H1 (cell line): ENCODE measurements at regions not wholly inside any gene's neighbourhood (a gene's known extent, or its start where the extent isn't known, plus 50 kb on each side); places are given as distances from the start of the nearest gene placed in this dataset.

Experiments
- ASH2L ChIP-seq: fragments of 200-600, 300-600 bp; sonication (generic); IDR thresholded peaks from one replicate; pipeline ENCODE4 v1.7.1; 2017; ENCODE audit warnings: low read length
- GTF2F1 ChIP-seq: IDR thresholded peaks from 2 replicates; pipeline ENCODE4 v1.6.1; 2012; ENCODE audit warnings: low read depth, low read length, improper control_type of control experiment, borderline replicate concordance
- TCF12 ChIP-seq: IDR thresholded peaks from 2 replicates; pipeline ENCODE4 v1.6.1; 2011; ENCODE audit warnings: low read depth, mild to moderate bottlenecking, low read length
- TEAD4 ChIP-seq: IDR thresholded peaks from 2 replicates; pipeline ENCODE4 v1.6.1; 2012; ENCODE audit warnings: low read depth, low read length, inconsistent platforms, mixed read lengths
- TF ChIP-seq, protein P1 (sequence below): fragments of 300-600 bp; sonication (generic); IDR thresholded peaks from 2 replicates; pipeline ENCODE4 v1.7.1; 2012; ENCODE audit warnings: low read length, moderate library complexity, mild to moderate bottlenecking, inconsistent platforms; ENCODE audit not compliant: insufficient replicate concordance

DNA sequence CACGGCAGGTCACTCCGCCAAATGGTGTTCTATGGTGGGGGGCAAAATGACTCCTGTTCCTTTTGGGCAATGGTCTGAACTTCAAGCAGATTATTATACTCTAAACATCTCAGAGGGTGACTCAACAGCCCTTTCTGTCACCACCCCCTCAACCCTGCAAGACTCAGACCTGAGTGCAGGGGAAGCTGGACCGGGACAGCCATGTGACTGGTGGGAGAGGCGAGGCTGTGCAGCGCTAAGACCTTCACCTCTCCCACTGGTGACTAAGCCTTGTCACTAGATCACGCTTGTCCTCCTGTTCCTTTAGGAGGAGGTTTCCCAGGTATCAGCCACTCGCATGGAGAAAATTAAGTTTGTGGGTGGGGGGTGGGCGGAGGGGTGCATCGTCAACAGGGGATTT lies 67.1 kb upstream of the CCND2 start (continued):
- TF ChIP-seq GTF2F1 (no peak), TCF12 (no peak), ASH2L (no peak), TEAD4 (no peak)
- TF ChIP-seq, protein P1, sequence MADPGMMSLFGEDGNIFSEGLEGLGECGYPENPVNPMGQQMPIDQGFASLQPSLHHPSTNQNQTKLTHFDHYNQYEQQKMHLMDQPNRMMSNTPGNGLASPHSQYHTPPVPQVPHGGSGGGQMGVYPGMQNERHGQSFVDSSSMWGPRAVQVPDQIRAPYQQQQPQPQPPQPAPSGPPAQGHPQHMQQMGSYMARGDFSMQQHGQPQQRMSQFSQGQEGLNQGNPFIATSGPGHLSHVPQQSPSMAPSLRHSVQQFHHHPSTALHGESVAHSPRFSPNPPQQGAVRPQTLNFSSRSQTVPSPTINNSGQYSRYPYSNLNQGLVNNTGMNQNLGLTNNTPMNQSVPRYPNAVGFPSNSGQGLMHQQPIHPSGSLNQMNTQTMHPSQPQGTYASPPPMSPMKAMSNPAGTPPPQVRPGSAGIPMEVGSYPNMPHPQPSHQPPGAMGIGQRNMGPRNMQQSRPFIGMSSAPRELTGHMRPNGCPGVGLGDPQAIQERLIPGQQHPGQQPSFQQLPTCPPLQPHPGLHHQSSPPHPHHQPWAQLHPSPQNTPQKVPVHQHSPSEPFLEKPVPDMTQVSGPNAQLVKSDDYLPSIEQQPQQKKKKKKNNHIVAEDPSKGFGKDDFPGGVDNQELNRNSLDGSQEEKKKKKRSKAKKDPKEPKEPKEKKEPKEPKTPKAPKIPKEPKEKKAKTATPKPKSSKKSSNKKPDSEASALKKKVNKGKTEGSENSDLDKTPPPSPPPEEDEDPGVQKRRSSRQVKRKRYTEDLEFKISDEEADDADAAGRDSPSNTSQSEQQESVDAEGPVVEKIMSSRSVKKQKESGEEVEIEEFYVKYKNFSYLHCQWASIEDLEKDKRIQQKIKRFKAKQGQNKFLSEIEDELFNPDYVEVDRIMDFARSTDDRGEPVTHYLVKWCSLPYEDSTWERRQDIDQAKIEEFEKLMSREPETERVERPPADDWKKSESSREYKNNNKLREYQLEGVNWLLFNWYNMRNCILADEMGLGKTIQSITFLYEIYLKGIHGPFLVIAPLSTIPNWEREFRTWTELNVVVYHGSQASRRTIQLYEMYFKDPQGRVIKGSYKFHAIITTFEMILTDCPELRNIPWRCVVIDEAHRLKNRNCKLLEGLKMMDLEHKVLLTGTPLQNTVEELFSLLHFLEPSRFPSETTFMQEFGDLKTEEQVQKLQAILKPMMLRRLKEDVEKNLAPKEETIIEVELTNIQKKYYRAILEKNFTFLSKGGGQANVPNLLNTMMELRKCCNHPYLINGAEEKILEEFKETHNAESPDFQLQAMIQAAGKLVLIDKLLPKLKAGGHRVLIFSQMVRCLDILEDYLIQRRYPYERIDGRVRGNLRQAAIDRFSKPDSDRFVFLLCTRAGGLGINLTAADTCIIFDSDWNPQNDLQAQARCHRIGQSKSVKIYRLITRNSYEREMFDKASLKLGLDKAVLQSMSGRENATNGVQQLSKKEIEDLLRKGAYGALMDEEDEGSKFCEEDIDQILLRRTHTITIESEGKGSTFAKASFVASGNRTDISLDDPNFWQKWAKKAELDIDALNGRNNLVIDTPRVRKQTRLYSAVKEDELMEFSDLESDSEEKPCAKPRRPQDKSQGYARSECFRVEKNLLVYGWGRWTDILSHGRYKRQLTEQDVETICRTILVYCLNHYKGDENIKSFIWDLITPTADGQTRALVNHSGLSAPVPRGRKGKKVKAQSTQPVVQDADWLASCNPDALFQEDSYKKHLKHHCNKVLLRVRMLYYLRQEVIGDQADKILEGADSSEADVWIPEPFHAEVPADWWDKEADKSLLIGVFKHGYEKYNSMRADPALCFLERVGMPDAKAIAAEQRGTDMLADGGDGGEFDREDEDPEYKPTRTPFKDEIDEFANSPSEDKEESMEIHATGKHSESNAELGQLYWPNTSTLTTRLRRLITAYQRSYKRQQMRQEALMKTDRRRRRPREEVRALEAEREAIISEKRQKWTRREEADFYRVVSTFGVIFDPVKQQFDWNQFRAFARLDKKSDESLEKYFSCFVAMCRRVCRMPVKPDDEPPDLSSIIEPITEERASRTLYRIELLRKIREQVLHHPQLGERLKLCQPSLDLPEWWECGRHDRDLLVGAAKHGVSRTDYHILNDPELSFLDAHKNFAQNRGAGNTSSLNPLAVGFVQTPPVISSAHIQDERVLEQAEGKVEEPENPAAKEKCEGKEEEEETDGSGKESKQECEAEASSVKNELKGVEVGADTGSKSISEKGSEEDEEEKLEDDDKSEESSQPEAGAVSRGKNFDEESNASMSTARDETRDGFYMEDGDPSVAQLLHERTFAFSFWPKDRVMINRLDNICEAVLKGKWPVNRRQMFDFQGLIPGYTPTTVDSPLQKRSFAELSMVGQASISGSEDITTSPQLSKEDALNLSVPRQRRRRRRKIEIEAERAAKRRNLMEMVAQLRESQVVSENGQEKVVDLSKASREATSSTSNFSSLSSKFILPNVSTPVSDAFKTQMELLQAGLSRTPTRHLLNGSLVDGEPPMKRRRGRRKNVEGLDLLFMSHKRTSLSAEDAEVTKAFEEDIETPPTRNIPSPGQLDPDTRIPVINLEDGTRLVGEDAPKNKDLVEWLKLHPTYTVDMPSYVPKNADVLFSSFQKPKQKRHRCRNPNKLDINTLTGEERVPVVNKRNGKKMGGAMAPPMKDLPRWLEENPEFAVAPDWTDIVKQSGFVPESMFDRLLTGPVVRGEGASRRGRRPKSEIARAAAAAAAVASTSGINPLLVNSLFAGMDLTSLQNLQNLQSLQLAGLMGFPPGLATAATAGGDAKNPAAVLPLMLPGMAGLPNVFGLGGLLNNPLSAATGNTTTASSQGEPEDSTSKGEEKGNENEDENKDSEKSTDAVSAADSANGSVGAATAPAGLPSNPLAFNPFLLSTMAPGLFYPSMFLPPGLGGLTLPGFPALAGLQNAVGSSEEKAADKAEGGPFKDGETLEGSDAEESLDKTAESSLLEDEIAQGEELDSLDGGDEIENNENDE = no peak
